ENCODE measurements at regions not wholly inside any gene's neighbourhood (a gene's known extent, or its start where the extent isn't known, plus 50 kb on each side); places are given as distances from the start of the nearest gene placed in this dataset.

DNA sequence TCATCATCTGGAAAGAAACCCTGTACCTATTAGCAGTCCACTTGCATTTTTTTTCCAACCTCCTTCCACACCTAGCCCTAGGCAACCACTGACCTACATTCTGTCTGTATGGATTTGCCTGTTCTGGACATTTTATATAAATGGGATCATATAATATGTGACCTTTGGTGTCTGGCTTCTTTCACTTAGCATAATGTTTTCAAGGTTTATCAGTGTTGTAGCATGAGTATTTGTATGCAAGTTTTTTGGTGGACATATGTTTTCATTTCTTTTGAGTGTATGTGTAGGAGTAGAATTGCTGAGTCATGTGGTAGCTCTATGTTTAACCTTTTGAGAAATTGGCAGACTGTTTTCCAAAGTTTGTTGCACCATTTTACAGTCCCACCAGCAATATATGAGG is 198.6 kb downstream of the CEP135 start:
- Histone ChIP-seq H3K4me2 (ENCODE audit: low read length) (no peak overlapping the region), H3K18ac (ENCODE audit: low read length) (no peak overlapping the region), H3K27ac (ENCODE audit: low read depth, low read length) (peak overlapping the region; percentile 30), H3K9ac (ENCODE audit: low read length) (no peak overlapping the region), H4K91ac (ENCODE audit: low read depth, low read length) (no peak overlapping the region), H2AK5ac (ENCODE audit: low read length) (no peak overlapping the region), H2BK120ac (ENCODE audit: insufficient read depth, low read length, poor library complexity) (no peak overlapping the region), H2BK5ac (ENCODE audit: low read depth, low read length, poor library complexity) (no peak overlapping the region), H3K4me1 (ENCODE audit: control insufficient read depth in 1 of 2, insufficient read depth in 2 of 2, low read length in 2 of 2) (peaks cover 4 to 9% of the 10 kb centered on the region in 2 experiments), H2AFZ (ENCODE audit: insufficient read depth, low read length, poor library complexity) (no peak overlapping the region), H3K9me3 (ENCODE audit: insufficient read depth, low read depth, low read length) (no peaks in the 10 kb centered on the region), H3K14ac (ENCODE audit: low read length) (no peak overlapping the region), H3K23ac (ENCODE audit: low read length) (no peak overlapping the region), H3K36me3 (ENCODE audit: control insufficient read depth in 1 of 2, insufficient read depth in 2 of 2, low read length in 2 of 2) (no peaks in the 10 kb centered on the region), H3K27me3 (ENCODE audit: insufficient read depth, low read length) (no peaks in the 10 kb centered on the region), H3K4ac (ENCODE audit: low read depth, low read length) (no peak overlapping the region), H3K79me1 (ENCODE audit: low read length) (no peaks in the 10 kb centered on the region), H4K8ac (ENCODE audit: low read depth, low read length) (no peak overlapping the region), H3K79me2 (ENCODE audit: control insufficient read depth, insufficient read depth, low read length, poor library complexity) (peaks cover 1% of the 10 kb centered on the region), H2BK12ac (ENCODE audit: low read length) (no peak overlapping the region), H3K4me3 (ENCODE audit: low read depth, low read length) (no peak overlapping the region), H4K12ac (ENCODE audit: low read depth, low read length) (no peak overlapping the region)
- no peak for DNase-seq

DNA sequence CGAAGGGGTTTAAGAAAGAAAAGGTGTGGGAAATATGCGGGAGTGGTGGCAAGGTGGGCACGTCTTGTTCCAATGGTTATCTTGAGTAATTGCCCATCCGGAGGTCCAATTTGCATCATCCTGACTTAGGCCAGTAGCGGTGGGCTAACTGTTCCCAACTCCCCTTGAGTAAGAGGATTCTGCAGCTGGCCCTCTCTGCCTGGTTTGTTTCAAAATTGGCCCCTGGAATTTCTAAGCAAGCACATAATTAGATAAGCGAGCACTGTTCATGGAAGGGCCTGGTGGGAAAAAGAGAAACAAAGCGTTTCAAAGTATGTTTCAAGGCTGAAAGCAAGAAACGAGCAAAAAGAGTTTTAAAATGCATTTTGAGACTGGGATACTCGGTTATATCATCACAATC is 198.2 kb downstream of the CEP135 start:
- no peaks in the 10 kb centered on the region for H3K79me1 ChIP-seq (ENCODE audit: low read length)
- peaks cover 1% of the 10 kb centered on the region for H3K79me2 ChIP-seq (ENCODE audit: control insufficient read depth, insufficient read depth, low read length, poor library complexity)
- no peak overlapping the region for H3K18ac ChIP-seq (ENCODE audit: low read length)
- no peak for DNase-seq
- peaks cover 4 to 9% of the 10 kb centered on the region in 2 experiments for H3K4me1 ChIP-seq (ENCODE audit: control insufficient read depth in 1 of 2, insufficient read depth in 2 of 2, low read length in 2 of 2)
- no peaks in the 10 kb centered on the region for H3K9me3 ChIP-seq (ENCODE audit: insufficient read depth, low read depth, low read length)
- no peak overlapping the region for H3K9ac ChIP-seq (ENCODE audit: low read length)
- no peaks in the 10 kb centered on the region for H3K36me3 ChIP-seq (ENCODE audit: control insufficient read depth in 1 of 2, insufficient read depth in 2 of 2, low read length in 2 of 2)
- H3K4ac ChIP-seq (ENCODE audit: low read depth, low read length) = no peak overlapping the region
- no peak overlapping the region for H2AFZ ChIP-seq (ENCODE audit: insufficient read depth, low read length, poor library complexity)
- H2BK5ac ChIP-seq (ENCODE audit: low read depth, low read length, poor library complexity) = no peak overlapping the region
- H4K91ac ChIP-seq (ENCODE audit: low read depth, low read length) = no peak overlapping the region
- H3K27me3 ChIP-seq (ENCODE audit: insufficient read depth, low read length) = no peaks in the 10 kb centered on the region
- H2BK12ac ChIP-seq (ENCODE audit: low read length) = no peak overlapping the region
- no peak overlapping the region for H3K23ac ChIP-seq (ENCODE audit: low read length)
- H4K8ac ChIP-seq (ENCODE audit: low read depth, low read length) = no peak overlapping the region
- no peak overlapping the region for H2AK5ac ChIP-seq (ENCODE audit: low read length)
- H2BK120ac ChIP-seq (ENCODE audit: insufficient read depth, low read length, poor library complexity) = no peak overlapping the region
- no peak overlapping the region for H3K14ac ChIP-seq (ENCODE audit: low read length)
- no peak overlapping the region for H4K12ac ChIP-seq (ENCODE audit: low read depth, low read length)
- no peak overlapping the region for H3K4me3 ChIP-seq (ENCODE audit: low read depth, low read length)
- no CpG with 5 or more reads among the region's 9 CpGs for WGBS (ENCODE audit: extremely low coverage, insufficient coverage, insufficient read length)
- H3K27ac ChIP-seq (ENCODE audit: low read depth, low read length) = peak overlapping the region; percentile 30
- no peak overlapping the region for H3K4me2 ChIP-seq (ENCODE audit: low read length)

DNA sequence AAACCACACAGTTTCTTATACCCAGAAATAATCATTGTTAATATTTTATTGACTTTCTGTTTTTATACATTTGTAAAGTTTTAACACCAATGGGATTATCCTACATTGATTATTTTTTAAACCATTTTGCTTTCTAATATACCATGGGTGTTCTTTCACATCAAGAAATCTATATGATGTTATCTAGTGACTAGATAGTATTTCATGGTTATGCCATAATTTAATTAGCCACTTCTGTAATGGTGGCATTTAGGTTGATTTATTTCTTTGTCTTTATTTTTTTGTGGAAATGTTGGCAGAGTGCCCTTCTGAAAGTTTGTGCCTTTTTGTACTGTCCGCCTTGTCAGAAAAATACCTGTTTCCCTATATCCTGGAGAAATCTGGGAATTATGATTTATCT is 193.3 kb downstream of the CEP135 start:
- no peak overlapping the region for H3K4me2 ChIP-seq (ENCODE audit: low read length)
- WGBS (ENCODE audit: extremely low coverage, insufficient coverage, insufficient read length) = no CpG with 5 or more reads among the region's 1 CpG
- peaks cover 1% of the 10 kb centered on the region for H3K79me2 ChIP-seq (ENCODE audit: control insufficient read depth, insufficient read depth, low read length, poor library complexity)

DNA sequence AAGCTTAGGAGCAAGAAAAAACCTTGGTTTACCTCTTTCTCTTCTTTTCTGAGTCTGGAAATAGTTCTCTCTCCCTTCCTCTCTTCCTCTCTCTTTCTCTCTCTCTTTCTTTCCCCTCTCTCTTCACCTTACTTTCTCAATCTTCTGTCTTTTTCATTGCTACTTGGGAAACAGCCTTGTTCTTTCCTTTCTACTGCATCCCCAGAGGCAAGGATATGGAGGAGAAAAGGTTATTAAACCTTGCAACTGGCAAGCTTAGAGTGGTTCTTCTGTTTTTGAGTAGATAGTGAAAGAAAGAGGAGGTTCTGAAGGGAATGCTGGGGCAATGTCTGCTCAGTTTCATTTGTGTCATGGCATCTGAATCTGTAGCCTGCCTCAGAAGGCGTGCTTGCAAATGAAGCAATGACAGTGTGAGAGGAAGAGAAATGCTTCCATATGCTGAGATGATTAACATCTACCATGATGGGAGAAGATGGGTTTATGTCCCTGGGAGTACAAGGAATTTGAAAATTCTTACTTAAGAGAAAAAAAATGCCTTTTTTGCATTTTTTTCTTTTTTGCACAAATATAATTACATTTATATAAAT is 190.6 kb downstream of the CEP135 start:
- Histone ChIP-seq H3K79me2 (ENCODE audit: control insufficient read depth, insufficient read depth, low read length, poor library complexity) (no peaks in the 10 kb centered on the region), H2AK5ac (ENCODE audit: low read length) (no peak overlapping the region), H3K36me3 (ENCODE audit: control insufficient read depth in 1 of 2, insufficient read depth in 2 of 2, low read length in 2 of 2) (no peaks in the 10 kb centered on the region)

More for the DNA sequence above, 193.3 kb downstream of the CEP135 start:
- H3K18ac ChIP-seq (ENCODE audit: low read length) = no peak overlapping the region
- H4K12ac ChIP-seq (ENCODE audit: low read depth, low read length) = no peak overlapping the region
- no peak overlapping the region for H3K4ac ChIP-seq (ENCODE audit: low read depth, low read length)
- H3K14ac ChIP-seq (ENCODE audit: low read length) = no peak overlapping the region
- H3K36me3 ChIP-seq (ENCODE audit: control insufficient read depth in 1 of 2, insufficient read depth in 2 of 2, low read length in 2 of 2) = no peaks in the 10 kb centered on the region
- H3K27me3 ChIP-seq (ENCODE audit: insufficient read depth, low read length) = no peaks in the 10 kb centered on the region
- H2BK12ac ChIP-seq (ENCODE audit: low read length) = no peak overlapping the region
- H4K8ac ChIP-seq (ENCODE audit: low read depth, low read length) = no peak overlapping the region
- H2BK5ac ChIP-seq (ENCODE audit: low read depth, low read length, poor library complexity) = no peak overlapping the region
- DNase-seq = no peak
- no peak overlapping the region for H3K9ac ChIP-seq (ENCODE audit: low read length)
- H2AFZ ChIP-seq (ENCODE audit: insufficient read depth, low read length, poor library complexity) = no peak overlapping the region
- no peak overlapping the region for H2BK120ac ChIP-seq (ENCODE audit: insufficient read depth, low read length, poor library complexity)
- no peak overlapping the region for H3K27ac ChIP-seq (ENCODE audit: low read depth, low read length)
- H3K4me1 ChIP-seq (ENCODE audit: control insufficient read depth in 1 of 2, insufficient read depth in 2 of 2, low read length in 2 of 2) = peaks cover 4% of the 10 kb centered on the region in 2 experiments
- no peak overlapping the region for H2AK5ac ChIP-seq (ENCODE audit: low read length)
- no peak overlapping the region for H3K23ac ChIP-seq (ENCODE audit: low read length)
- H3K9me3 ChIP-seq (ENCODE audit: insufficient read depth, low read depth, low read length) = no peaks in the 10 kb centered on the region
- H4K91ac ChIP-seq (ENCODE audit: low read depth, low read length) = no peak overlapping the region
- no peak overlapping the region for H3K4me3 ChIP-seq (ENCODE audit: low read depth, low read length)
- H3K79me1 ChIP-seq (ENCODE audit: low read length) = no peaks in the 10 kb centered on the region

More for the DNA sequence above, 190.6 kb downstream of the CEP135 start:
- no peak for DNase-seq
- H3K27me3 ChIP-seq (ENCODE audit: insufficient read depth, low read length) = no peaks in the 10 kb centered on the region
- no peak overlapping the region for H2BK5ac ChIP-seq (ENCODE audit: low read depth, low read length, poor library complexity)
- H3K9ac ChIP-seq (ENCODE audit: low read length) = no peak overlapping the region
- H3K4me2 ChIP-seq (ENCODE audit: low read length) = no peak overlapping the region
- no peak overlapping the region for H2BK12ac ChIP-seq (ENCODE audit: low read length)
- H3K23ac ChIP-seq (ENCODE audit: low read length) = no peak overlapping the region
- H3K4me3 ChIP-seq (ENCODE audit: low read depth, low read length) = no peak overlapping the region
- H3K14ac ChIP-seq (ENCODE audit: low read length) = no peak overlapping the region
- no peak overlapping the region for H4K12ac ChIP-seq (ENCODE audit: low read depth, low read length)
- no peak overlapping the region for H3K27ac ChIP-seq (ENCODE audit: low read depth, low read length)
- H3K79me1 ChIP-seq (ENCODE audit: low read length) = no peaks in the 10 kb centered on the region
- H3K4ac ChIP-seq (ENCODE audit: low read depth, low read length) = no peak overlapping the region
- no peak overlapping the region for H4K91ac ChIP-seq (ENCODE audit: low read depth, low read length)
- H3K9me3 ChIP-seq (ENCODE audit: insufficient read depth, low read depth, low read length) = no peaks in the 10 kb centered on the region
- H3K4me1 ChIP-seq (ENCODE audit: control insufficient read depth in 1 of 2, insufficient read depth in 2 of 2, low read length in 2 of 2) = peaks cover 0 to 5% of the 10 kb centered on the region in 2 experiments
- no peak overlapping the region for H3K18ac ChIP-seq (ENCODE audit: low read length)
- H4K8ac ChIP-seq (ENCODE audit: low read depth, low read length) = no peak overlapping the region
- WGBS (ENCODE audit: extremely low coverage, insufficient coverage, insufficient read length) = no CpG with 5 or more reads among the region's 1 CpG
- no peak overlapping the region for H2AFZ ChIP-seq (ENCODE audit: insufficient read depth, low read length, poor library complexity)
- H2BK120ac ChIP-seq (ENCODE audit: insufficient read depth, low read length, poor library complexity) = no peak overlapping the region
